Astrocyte (in vitro differentiated cells and primary cell): ENCODE measurements at regions not wholly inside any gene's neighbourhood (a gene's known extent, or its start where the extent isn't known, plus 50 kb on each side); places are given as distances from the start of the nearest gene placed in this dataset.

Source experiments
- DNase-seq: peaks from one replicate; pipeline ENCODE4 v3.0.0-alpha.2; 2010; ENCODE audit warnings: low read depth
- FAIRE-seq: peaks from 2 replicates; lab custom pipeline; 2011; peaks lifted over from hg19 to GRCh38; lab: Jason Lieb, UNC
- H2AFZ ChIP-seq: 2 replicates; pipeline ENCODE4 v1.6.0; 2012; ENCODE audit warnings: low read depth, low read length, inconsistent platforms
- H3K27ac ChIP-seq: 2 replicates; pipeline ENCODE4 v1.5.1; 2011; ENCODE audit warnings: low read depth, low read length, inconsistent platforms
- H3K27me3 ChIP-seq: 2 replicates; pipeline ENCODE4 v1.6.0; 2011; ENCODE audit warnings: low read length, inconsistent platforms; ENCODE audit not compliant: insufficient read depth
- H3K36me3 ChIP-seq: 2 replicates; pipeline ENCODE4 v1.5.1; 2011; ENCODE audit warnings: low read length, inconsistent platforms; ENCODE audit not compliant: insufficient read depth
- H3K4me1 ChIP-seq: 2 replicates; pipeline ENCODE4 v1.5.1; 2011; ENCODE audit warnings: low read length, inconsistent platforms; ENCODE audit not compliant: insufficient read depth
- H3K4me2 ChIP-seq: 2 replicates; pipeline ENCODE4 v1.6.0; 2012; ENCODE audit warnings: low read length, inconsistent platforms
- H3K4me3 ChIP-seq: 2 replicates; pipeline ENCODE4 v1.5.1; 2011; ENCODE audit warnings: low read depth, mild to moderate bottlenecking, low read length, inconsistent platforms; ENCODE audit not compliant: insufficient read depth
- H3K79me2 ChIP-seq: 2 replicates; pipeline ENCODE4 v1.6.0; 2012; ENCODE audit warnings: mild to moderate bottlenecking, low read length, inconsistent platforms; ENCODE audit not compliant: insufficient read depth
- H3K9ac ChIP-seq: 2 replicates; pipeline ENCODE4 v1.6.0; 2012; ENCODE audit warnings: mild to moderate bottlenecking, low read length, inconsistent platforms
- H3K9me3 ChIP-seq: 2 replicates; pipeline ENCODE4 v1.5.1; 2012; ENCODE audit warnings: low read depth, mild to moderate bottlenecking, low read length, inconsistent platforms; ENCODE audit not compliant: insufficient read depth
- H4K20me1 ChIP-seq: 2 replicates; pipeline ENCODE4 v1.6.0; 2012; ENCODE audit warnings: low read length, inconsistent platforms; ENCODE audit not compliant: insufficient read depth
- H3K27ac Mint-ChIP-seq: one replicate; pipeline ENCODE4 v1.8.0; 2021; ENCODE audit warnings: mild to moderate bottlenecking, mixed read lengths; ENCODE audit not compliant: unreplicated experiment
- H3K27me3 Mint-ChIP-seq: one replicate; pipeline ENCODE4 v1.8.0; 2021; ENCODE audit warnings: low read depth, mixed read lengths; ENCODE audit not compliant: unreplicated experiment
- H3K36me3 Mint-ChIP-seq: one replicate; pipeline ENCODE4 v1.8.0; 2021; ENCODE audit warnings: low read depth, mixed read lengths; ENCODE audit not compliant: unreplicated experiment
- H3K4me1 Mint-ChIP-seq: one replicate; pipeline ENCODE4 v1.8.0; 2021; ENCODE audit warnings: low read depth, mixed read lengths; ENCODE audit not compliant: unreplicated experiment
- H3K4me3 Mint-ChIP-seq: one replicate; pipeline ENCODE4 v1.8.0; 2021; ENCODE audit warnings: mild to moderate bottlenecking, moderate library complexity, mixed read lengths; ENCODE audit not compliant: unreplicated experiment
- H3K9me3 Mint-ChIP-seq: one replicate; pipeline ENCODE4 v1.8.0; 2021; ENCODE audit warnings: mild to moderate bottlenecking, mixed read lengths; ENCODE audit not compliant: unreplicated experiment
- EZH2 ChIP-seq: IDR thresholded peaks from 2 replicates; pipeline ENCODE4 v1.6.1; 2012; ENCODE audit warnings: mild to moderate bottlenecking, low read length, inconsistent platforms; ENCODE audit not compliant: insufficient read depth
- TF ChIP-seq, protein P1 (sequence below): IDR thresholded peaks from 2 replicates; pipeline ENCODE4 v1.5.1; 2011; ENCODE audit warnings: low read depth, mild to moderate bottlenecking, inconsistent platforms, low read length, moderate library complexity; ENCODE audit not compliant: insufficient read depth

DNA sequence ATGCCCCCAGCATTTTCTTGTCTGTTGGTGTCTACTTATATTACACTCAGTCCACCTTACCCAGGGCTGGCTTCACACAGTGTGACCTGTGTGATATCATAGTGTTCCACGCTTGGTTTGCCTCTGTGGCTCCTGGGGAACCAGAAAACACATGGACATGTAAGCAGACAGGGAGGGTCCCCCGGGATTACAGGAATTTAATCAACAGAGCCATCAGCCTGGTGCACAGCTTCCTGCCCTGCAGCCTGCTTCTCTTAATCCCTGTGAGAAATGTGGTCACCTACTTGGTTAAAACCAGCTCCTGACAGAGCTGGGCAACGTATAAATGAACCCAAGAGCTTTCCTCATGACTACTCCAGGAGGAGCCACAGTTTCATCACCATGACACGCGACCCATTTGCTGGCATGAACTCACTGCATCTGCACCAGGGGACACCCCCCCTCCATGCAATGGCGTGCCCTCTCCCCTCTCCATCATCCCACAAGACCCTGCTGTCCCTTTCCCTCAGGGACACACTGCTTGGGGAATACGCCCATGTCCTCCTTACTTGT lies 152.1 kb downstream of the UQCRFS1 start:
- peaks cover 8% of the 10 kb centered on the region for H3K9me3 ChIP-seq
- FAIRE-seq (no peak), DNase-seq (no peak)
- no peak overlapping the region for H3K9ac ChIP-seq
- H3K79me2 ChIP-seq = no peaks in the 10 kb centered on the region
- no peaks in the 10 kb centered on the region for H3K4me1 ChIP-seq
- H3K36me3 ChIP-seq = no peaks in the 10 kb centered on the region
- H4K20me1 ChIP-seq = no peaks in the 10 kb centered on the region
- H3K27ac ChIP-seq = no peak overlapping the region
- TF ChIP-seq, protein P1, sequence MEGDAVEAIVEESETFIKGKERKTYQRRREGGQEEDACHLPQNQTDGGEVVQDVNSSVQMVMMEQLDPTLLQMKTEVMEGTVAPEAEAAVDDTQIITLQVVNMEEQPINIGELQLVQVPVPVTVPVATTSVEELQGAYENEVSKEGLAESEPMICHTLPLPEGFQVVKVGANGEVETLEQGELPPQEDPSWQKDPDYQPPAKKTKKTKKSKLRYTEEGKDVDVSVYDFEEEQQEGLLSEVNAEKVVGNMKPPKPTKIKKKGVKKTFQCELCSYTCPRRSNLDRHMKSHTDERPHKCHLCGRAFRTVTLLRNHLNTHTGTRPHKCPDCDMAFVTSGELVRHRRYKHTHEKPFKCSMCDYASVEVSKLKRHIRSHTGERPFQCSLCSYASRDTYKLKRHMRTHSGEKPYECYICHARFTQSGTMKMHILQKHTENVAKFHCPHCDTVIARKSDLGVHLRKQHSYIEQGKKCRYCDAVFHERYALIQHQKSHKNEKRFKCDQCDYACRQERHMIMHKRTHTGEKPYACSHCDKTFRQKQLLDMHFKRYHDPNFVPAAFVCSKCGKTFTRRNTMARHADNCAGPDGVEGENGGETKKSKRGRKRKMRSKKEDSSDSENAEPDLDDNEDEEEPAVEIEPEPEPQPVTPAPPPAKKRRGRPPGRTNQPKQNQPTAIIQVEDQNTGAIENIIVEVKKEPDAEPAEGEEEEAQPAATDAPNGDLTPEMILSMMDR = no peak
- TF ChIP-seq EZH2 = no peak
- no peak overlapping the region for H3K4me3 ChIP-seq
- Mint-ChIP-seq H3K36me3 (no peaks in the 10 kb centered on the region), H3K9me3 (peaks cover 2% of the 10 kb centered on the region), H3K4me3 (no peak overlapping the region), H3K27ac (no peak overlapping the region), H3K27me3 (peaks cover 25% of the 10 kb centered on the region), H3K4me1 (no peaks in the 10 kb centered on the region)
- no peaks in the 10 kb centered on the region for H3K27me3 ChIP-seq
- H2AFZ ChIP-seq = no peak overlapping the region
- no peak overlapping the region for H3K4me2 ChIP-seq

DNA sequence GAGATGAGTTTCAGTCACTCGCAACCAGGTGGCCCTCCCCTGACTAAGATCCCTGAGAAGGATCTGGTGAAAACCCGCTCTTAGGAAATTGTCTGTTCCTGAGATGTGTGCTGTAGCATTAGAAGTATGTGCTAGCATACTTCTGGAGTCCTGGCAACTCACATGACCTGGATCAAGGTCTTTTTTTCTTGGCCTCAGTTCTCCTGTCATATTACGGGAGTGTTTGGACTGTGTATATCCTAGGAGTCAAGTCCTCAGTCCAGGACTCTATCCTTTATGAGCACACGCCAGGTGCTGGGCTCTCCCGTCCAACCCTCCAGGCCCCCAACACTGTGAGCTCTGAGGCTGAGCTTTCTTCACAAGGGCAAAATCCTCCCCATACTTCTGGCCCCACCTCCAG lies 156.4 kb downstream of the UQCRFS1 start:
- Mint-ChIP-seq H3K4me1 (no peaks in the 10 kb centered on the region), H3K27me3 (peaks cover 13% of the 10 kb centered on the region), H3K27ac (no peak overlapping the region)

More for the DNA sequence above, 156.4 kb downstream of the UQCRFS1 start:
- Histone ChIP-seq H3K9ac (no peak overlapping the region), H3K27me3 (no peaks in the 10 kb centered on the region), H3K27ac (no peak overlapping the region), H3K9me3 (peaks cover 14% of the 10 kb centered on the region), H4K20me1 (no peaks in the 10 kb centered on the region), H2AFZ (no peak overlapping the region), H3K4me3 (no peak overlapping the region), H3K4me2 (no peak overlapping the region), H3K36me3 (no peaks in the 10 kb centered on the region), H3K79me2 (no peaks in the 10 kb centered on the region), H3K4me1 (no peaks in the 10 kb centered on the region)
- TF ChIP-seq, protein P1 = no peak
- no peak for TF ChIP-seq EZH2
- Mint-ChIP-seq H3K36me3 (no peaks in the 10 kb centered on the region), H3K9me3 (peaks cover 5% of the 10 kb centered on the region), H3K4me3 (no peak overlapping the region)
- FAIRE-seq (no peak), DNase-seq (no peak)
